T-helper 1 cell treated with Interleukin-12 subunit alpha and Interleukin-12 subunit beta and Interleukin-4 antibody, amounts not matched to agents 30 μg/mL and 1 μg/mL, for 36 hours (primary cell): ENCODE measurements at regions not wholly inside any gene's neighbourhood (a gene's known extent, or its start where the extent isn't known, plus 50 kb on each side); places are given as distances from the start of the nearest gene placed in this dataset.

Source experiments
- H3K27ac Mint-ChIP-seq: one replicate; pipeline ENCODE4 v1.8.0; 2021; ENCODE audit warnings: mild to moderate bottlenecking, mixed read lengths
- H3K27me3 Mint-ChIP-seq: one replicate; pipeline ENCODE4 v1.8.0; 2021; ENCODE audit warnings: low read depth, mixed read lengths
- H3K36me3 Mint-ChIP-seq: one replicate; pipeline ENCODE4 v1.8.0; 2021; ENCODE audit warnings: low read depth, mixed read lengths
- H3K4me1 Mint-ChIP-seq: one replicate; pipeline ENCODE4 v1.8.0; 2021; ENCODE audit warnings: low read depth, mixed read lengths
- H3K4me3 Mint-ChIP-seq: one replicate; pipeline ENCODE4 v1.8.0; 2021; ENCODE audit warnings: mild to moderate bottlenecking, moderate library complexity, mixed read lengths
- H3K9me3 Mint-ChIP-seq: one replicate; pipeline ENCODE4 v1.8.0; 2021; ENCODE audit warnings: mixed read lengths

DNA sequence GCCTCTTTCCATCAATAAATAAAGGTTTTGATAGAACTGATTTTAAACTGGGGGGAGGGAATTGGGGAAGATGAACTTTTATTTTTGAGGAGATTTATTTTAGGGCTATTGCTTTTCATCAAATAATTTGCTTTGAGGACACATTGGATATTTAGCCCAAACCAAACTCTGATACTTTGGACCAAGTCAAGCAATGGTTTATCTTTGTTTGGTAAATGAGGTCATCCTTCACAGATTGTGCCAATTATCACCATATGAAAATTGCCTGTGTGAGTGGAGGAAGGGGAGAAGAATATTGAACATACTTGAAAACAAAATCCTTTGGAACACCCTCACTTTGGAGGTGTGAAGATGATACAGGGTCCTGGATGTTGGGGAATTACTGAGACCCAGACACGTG, 176.9 kb upstream of the CD180 start:
- Mint-ChIP-seq H3K36me3 (no peaks in the 10 kb centered on the region), H3K27me3 (peaks cover 22% of the 10 kb centered on the region), H3K9me3 (no peaks in the 10 kb centered on the region), H3K27ac (no peak overlapping the region), H3K4me1 (peaks cover 3% of the 10 kb centered on the region), H3K4me3 (no peak overlapping the region)

DNA sequence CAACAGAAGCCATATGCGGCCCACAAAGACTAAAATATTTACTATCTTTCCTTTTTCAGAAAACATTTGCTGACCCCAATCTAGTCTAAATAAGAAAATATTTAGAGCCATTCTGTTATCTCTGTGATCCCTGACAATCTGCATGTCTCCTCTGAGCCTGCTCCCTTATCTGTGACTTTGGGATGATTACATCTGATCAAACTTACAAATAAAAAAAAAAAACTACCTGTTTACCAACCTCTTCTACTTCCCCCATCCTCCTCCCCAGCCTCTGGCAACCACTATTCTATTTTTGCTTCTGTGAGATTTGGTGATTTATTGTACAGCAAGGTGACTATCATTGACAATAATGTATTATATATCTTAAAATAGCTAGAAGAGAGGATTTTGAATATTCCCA, 176.3 kb upstream of the CD180 start:
- Mint-ChIP-seq H3K4me1 (peaks cover 3% of the 10 kb centered on the region), H3K4me3 (no peak overlapping the region), H3K9me3 (no peaks in the 10 kb centered on the region), H3K27ac (no peak overlapping the region), H3K27me3 (peaks cover 27% of the 10 kb centered on the region), H3K36me3 (no peaks in the 10 kb centered on the region)

DNA sequence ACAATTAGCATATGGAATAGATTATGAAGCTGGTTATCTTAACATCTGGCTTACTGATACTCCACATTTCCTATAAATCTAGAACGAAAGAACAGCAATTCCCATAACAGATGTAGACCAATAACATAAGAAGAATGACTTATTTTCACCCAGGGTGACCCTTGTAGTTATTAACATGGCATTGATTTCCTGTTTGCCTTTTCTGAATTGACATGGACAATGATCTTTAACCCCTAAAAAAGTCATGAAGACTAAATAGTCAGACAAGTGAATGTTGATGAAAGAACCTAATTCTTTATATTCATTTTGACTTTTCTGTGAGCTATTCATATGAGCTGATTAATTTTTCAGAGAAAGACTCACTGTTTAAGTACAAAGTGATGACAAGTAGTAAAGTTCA, 175.3 kb upstream of the CD180 start:
- no peaks in the 10 kb centered on the region for H3K9me3 Mint-ChIP-seq

DNA sequence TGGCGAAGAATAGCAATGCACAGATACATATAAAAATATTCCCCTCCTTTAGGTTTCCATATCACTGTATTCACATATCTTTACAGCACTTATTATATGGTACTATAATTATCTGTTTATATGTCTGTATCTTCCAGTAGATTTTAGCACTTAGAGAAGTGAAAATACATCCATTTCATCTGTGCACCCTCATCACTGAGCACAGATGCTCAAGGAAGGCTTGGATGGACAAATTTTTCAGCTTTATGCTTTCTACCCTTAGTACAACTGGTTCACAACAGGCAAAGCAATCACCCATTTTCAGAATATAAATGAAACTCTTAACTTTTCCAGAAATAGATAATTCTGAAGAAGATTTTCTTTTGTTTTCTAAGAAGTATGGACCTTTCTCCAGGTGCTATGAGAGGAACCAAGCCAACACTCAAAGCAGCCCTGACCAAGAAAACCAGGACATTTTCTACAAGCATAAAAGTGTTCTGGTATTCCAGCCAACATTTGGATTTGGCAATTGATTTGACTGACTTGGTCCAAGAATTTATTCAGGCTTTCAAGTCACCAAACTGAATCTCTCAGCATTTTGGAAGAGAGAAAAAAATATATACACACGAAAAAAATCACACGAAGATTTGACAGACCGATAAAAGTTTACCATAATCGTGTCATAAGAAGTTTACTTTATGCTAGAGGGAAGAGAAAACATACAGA, 170.2 kb upstream of the CD180 start:
- Mint-ChIP-seq H3K36me3 (no peaks in the 10 kb centered on the region), H3K4me1 (no peaks in the 10 kb centered on the region), H3K27ac (no peak overlapping the region)

More for the DNA sequence above, 175.3 kb upstream of the CD180 start:
- Mint-ChIP-seq H3K4me3 (no peak overlapping the region), H3K27me3 (peaks cover 25% of the 10 kb centered on the region), H3K4me1 (peaks cover 3% of the 10 kb centered on the region), H3K27ac (no peak overlapping the region), H3K36me3 (no peaks in the 10 kb centered on the region)

DNA sequence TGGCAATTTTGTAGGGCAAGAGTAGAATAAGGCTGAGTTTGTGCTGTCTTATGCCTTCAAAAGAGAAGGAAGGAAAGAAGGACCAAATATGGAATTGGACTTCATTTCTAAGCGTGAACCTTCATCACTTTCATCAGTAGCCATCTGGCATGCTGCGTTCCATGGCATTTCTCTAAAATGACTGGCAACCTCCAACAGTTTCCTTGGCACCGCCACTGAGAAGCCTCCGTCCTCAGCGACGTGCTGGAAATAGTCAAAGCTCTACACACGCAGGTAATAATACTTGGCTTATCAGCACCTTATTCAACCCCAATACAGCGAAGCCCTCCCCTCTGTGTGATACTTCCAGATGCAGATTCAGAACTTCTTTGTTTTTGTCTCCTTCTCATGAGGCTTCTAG, 169.7 kb upstream of the CD180 start:
- Mint-ChIP-seq H3K4me1 (no peaks in the 10 kb centered on the region), H3K27me3 (peaks cover 13% of the 10 kb centered on the region), H3K27ac (no peak overlapping the region), H3K36me3 (no peaks in the 10 kb centered on the region), H3K4me3 (no peak overlapping the region), H3K9me3 (no peaks in the 10 kb centered on the region)

More for the DNA sequence above, 170.2 kb upstream of the CD180 start:
- Mint-ChIP-seq H3K27me3 (peaks cover 13% of the 10 kb centered on the region), H3K9me3 (no peaks in the 10 kb centered on the region), H3K4me3 (no peak overlapping the region)

DNA sequence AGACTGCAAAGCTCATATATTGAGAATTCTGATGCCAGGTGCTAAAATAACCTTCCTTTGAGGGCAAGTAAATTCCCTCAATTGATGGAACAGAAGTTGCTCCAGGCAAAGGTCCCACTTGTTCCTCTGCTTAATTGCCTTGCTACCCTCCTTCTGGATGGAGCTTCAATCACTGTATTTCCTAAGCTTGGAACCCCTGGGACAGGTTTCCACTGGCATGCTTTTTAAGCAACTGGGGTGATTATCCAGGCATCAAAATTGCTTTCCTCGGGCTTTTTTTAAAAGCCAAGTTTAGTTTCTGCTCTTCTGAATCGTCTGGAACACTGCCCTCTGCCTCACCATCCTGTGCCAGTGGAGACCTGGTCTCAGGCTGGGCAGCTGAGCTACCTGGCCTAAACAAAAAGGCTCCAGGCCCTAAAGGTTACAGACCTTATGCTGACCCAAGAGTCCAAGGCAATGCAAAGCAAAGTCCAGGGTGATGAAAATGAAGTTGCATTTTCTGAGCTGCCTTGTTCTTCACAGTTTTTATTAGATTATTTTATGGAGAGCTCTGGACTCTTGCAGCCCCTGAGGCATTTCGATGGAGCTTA, 167.9 kb upstream of the CD180 start:
- Mint-ChIP-seq H3K27me3 (peaks cover 7% of the 10 kb centered on the region), H3K9me3 (no peaks in the 10 kb centered on the region), H3K36me3 (no peaks in the 10 kb centered on the region), H3K4me3 (no peak overlapping the region), H3K27ac (no peak overlapping the region), H3K4me1 (peaks cover 6% of the 10 kb centered on the region)

DNA sequence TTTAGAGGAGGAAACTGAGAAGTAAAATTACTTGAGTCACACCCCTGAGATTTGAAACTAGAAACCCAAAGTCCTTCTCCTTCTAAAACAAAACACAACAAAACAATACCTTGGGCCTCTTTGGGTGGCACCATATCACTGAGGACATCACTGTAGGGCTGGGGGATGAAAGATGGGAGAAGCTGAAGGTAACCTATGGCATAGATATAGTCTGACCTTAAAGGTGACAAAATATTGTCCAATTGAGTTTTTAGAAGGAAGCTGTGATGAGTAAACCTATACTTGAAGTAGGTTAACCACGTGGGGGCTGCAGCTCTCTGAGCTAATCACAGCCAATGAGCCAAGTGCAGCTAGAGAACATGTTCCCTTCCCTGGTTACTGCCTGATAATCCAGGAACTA, 167.4 kb upstream of the CD180 start:
- Mint-ChIP-seq H3K4me1 (peaks cover 6% of the 10 kb centered on the region), H3K9me3 (no peaks in the 10 kb centered on the region), H3K36me3 (no peaks in the 10 kb centered on the region), H3K4me3 (no peak overlapping the region), H3K27ac (no peak overlapping the region), H3K27me3 (peaks cover 7% of the 10 kb centered on the region)

DNA sequence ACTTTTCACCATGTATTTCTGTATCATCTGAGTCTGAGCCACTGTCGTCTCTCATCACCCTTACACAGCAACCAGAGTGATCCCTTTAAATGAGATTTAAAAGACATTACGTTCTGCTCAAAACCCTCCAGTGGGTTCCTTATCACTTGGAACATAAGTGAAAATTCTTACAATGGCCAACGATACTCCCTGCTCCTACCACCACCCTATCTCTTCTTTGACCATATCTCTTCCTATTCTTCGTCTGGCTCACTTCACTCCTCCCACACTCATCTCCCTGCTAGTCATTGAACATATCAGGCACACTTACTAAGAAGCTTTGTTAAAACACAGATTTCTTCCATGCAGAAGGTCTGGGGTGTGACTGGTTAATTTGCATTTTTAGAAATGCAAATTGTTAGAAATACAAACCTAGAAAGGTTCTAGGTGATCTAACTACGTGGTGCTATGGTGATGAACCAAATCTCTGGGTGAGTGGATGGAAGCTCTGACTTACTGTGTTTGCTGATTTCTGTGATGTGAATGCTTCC, 166.6 kb upstream of the CD180 start:
- no peak overlapping the region for H3K27ac Mint-ChIP-seq
- no peaks in the 10 kb centered on the region for H3K36me3 Mint-ChIP-seq
- peaks cover 6% of the 10 kb centered on the region for H3K4me1 Mint-ChIP-seq
- peaks cover 2% of the 10 kb centered on the region for H3K27me3 Mint-ChIP-seq
- H3K4me3 Mint-ChIP-seq: no peak overlapping the region
- H3K9me3 Mint-ChIP-seq: no peaks in the 10 kb centered on the region

DNA sequence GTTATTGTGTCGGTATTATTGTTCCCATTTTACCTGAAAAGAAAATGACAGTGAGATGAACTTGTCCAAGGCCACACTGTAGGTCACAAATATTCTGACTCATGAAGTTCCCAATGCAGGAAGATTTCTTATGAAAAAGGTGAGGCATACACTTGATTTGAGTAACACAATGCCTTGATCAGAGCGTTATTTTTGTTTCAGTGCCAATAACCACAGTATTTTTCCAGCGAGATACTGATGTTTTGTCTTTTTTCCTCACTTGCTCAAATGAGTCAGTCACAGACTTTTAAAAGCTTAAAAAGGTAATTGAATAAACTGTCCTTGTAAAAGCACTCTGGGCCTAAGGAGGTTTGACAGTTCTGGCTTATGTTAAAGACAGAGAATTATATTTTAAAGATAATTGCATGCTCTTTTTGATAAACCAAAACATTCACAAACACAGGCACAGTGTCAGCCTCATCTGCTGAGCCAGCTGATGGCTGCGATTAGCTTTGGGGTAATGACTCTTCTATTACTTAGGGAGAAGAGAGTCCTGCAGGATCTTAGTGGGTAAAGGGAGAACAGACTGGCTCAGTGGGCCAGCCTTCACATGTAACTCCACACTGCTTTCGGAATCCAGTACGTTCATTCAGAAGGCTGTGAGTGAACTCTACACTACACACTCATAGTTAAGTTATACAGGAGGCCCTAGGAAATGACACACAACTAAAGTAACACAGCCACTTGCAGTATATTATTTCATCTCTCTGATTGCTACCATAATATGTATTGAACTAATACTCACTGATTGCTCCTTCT, 165.5 kb upstream of the CD180 start:
- Mint-ChIP-seq H3K4me1 (peaks cover 6% of the 10 kb centered on the region), H3K36me3 (no peaks in the 10 kb centered on the region), H3K9me3 (no peaks in the 10 kb centered on the region), H3K27me3 (no peaks in the 10 kb centered on the region), H3K27ac (no peak overlapping the region), H3K4me3 (no peak overlapping the region)

DNA sequence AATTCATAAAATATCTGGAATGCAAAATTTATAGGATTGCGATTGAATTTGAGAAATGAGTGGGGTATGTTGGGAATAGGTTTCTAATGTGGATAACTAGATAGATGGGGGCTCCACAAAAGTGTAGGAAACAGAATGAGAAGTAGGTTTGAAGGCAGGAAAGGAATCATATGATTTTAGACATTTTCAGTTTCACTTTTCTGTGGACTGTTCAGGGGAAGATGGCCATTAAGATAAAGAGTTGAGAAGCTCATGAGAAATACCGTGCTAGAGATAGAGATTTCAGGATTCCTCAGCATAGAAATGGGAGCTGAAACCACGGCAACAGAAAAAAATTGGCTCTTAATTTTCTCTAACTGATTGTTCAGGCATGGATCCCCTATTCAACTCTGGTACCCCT, 163.4 kb upstream of the CD180 start:
- Mint-ChIP-seq H3K36me3 (no peaks in the 10 kb centered on the region), H3K27ac (no peak overlapping the region), H3K4me3 (no peak overlapping the region), H3K4me1 (peaks cover 6% of the 10 kb centered on the region), H3K27me3 (no peaks in the 10 kb centered on the region), H3K9me3 (no peaks in the 10 kb centered on the region)

DNA sequence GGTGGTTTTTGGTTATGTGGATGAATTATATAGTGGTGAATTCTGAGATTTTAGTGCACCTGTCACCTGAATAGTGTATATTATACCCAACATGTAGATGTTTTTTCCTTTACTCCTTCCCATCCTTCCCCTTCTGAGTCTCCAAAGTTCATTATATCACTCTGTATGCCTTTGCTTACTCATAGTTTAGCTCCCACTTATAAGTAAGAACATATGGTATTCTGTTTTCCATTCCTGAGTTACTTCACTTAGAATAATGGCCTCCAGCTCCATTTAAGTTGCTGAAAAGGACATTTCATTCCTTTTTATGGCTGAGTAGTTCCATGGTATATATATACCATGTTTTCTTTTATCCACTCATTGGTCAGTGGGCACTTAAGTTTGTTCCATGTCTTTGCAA, 161.6 kb upstream of the CD180 start:
- Mint-ChIP-seq H3K9me3 (no peaks in the 10 kb centered on the region), H3K27me3 (peaks cover 5% of the 10 kb centered on the region), H3K27ac (no peak overlapping the region), H3K36me3 (no peaks in the 10 kb centered on the region), H3K4me3 (no peak overlapping the region), H3K4me1 (peaks cover 6% of the 10 kb centered on the region)

DNA sequence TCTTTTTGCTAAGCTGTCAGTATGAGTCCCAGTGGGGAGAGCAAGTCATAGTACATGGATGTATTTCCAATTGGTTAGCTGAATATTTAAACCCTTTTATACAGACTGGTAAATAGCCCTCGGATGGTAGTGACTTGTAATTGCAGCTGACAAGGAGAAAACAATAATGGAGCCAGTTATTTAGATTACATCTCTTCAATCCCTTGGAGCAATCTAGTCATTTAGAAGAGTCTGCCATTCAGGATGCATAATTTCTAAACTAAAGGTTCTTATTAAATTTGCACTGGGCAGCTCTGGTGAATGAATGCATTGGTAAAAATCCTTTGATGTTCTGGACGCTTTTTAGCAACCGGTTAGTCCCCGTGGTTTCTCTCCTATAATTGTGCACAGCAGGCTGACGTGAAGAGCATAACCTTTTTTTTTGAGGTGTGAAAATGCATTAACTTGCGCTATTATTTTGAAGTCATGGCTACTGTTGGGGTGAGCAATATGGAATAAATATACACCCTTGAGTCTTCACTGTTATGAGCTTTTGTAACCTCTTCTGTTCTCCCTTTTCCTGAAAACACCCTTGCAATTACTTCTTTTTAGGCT, 158.6 kb upstream of the CD180 start:
- Mint-ChIP-seq H3K4me3 (no peak overlapping the region), H3K27me3 (peaks cover 5% of the 10 kb centered on the region)

DNA sequence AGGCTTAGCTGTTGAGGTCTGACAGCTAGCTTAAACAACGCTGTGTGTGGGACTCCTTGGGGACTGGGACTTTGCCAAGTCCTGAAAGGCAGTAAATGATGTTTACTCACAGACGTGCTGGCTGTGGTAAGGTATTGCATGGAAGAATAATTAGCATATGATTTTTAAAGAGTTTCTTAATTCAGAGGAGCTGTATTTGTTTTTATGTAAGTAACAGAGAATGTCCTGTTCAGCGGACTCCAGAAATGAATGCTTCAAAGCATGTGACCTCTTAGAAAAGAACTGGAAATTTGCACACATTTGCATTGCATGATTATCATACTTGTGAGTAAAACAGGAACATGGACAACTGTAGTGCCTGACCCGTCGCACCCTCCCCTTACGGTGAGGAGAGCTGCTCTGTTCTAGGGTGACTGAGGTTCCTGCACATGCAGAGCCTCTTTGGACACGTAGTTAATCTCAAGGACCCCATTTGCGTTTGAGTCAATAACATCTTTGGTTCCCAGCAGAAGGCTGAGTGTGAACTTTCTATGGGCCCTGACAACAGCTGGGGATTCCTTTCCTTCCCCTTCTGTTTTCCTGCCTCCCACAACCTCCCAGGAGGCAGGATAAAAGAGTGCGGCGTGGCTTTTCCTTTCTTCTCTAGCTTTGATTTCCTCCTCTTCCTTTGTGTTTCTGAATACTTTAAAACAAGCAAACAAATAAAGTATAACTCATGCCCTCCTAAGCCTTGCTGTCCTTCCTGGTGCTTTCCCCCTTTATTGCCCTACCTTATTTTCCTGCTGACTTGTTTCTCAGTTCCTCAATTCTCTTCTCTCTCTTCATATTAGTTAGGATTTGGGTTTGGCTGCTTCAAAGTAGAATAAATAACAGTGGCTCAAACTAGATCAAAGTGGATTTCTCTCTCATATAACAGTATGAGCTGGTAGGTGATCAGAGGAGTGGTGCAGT, 157.2 kb upstream of the CD180 start:
- H3K9me3 Mint-ChIP-seq: no peaks in the 10 kb centered on the region
- H3K4me1 Mint-ChIP-seq: peaks cover 7% of the 10 kb centered on the region
- H3K36me3 Mint-ChIP-seq: no peaks in the 10 kb centered on the region
- H3K27me3 Mint-ChIP-seq: peaks cover 12% of the 10 kb centered on the region
- no peak overlapping the region for H3K27ac Mint-ChIP-seq
- H3K4me3 Mint-ChIP-seq: no peak overlapping the region

More for the DNA sequence above, 158.6 kb upstream of the CD180 start:
- no peaks in the 10 kb centered on the region for H3K9me3 Mint-ChIP-seq
- peaks cover 11% of the 10 kb centered on the region for H3K4me1 Mint-ChIP-seq
- no peaks in the 10 kb centered on the region for H3K36me3 Mint-ChIP-seq
- no peak overlapping the region for H3K27ac Mint-ChIP-seq
